ENCODE measurements at regions not wholly inside any gene's neighbourhood (a gene's known extent, or its start where the extent isn't known, plus 50 kb on each side); places are given as distances from the start of the nearest gene placed in this dataset.

- Histone ChIP-seq H3K9ac (ENCODE audit: low read depth, low read length, poor library complexity, severe bottlenecking) (no peak overlapping the region), H3K4me3 (ENCODE audit: low read length, poor library complexity, severe bottlenecking) (no peak overlapping the region), H4K20me1 (ENCODE audit: insufficient read depth, low read length, poor library complexity, severe bottlenecking) (no peaks in the 10 kb centered on the region), H3K27me3 (ENCODE audit: insufficient read depth, low read length, poor library complexity, severe bottlenecking) (no peaks in the 10 kb centered on the region), H3F3A (ENCODE audit: low read depth) (no peaks in the 10 kb centered on the region), H3K79me2 (ENCODE audit: insufficient read depth, low read length) (no peaks in the 10 kb centered on the region), H3K4me2 (ENCODE audit: low read depth, low read length, poor library complexity, severe bottlenecking) (no peak overlapping the region), H2AFZ (ENCODE audit: low read length) (no peak overlapping the region), H3K9me2 (replicated peaks; ENCODE audit: low read depth, low read length) (no peaks in the 10 kb centered on the region), H3K36me3 (ENCODE audit: insufficient read depth, low read length) (no peaks in the 10 kb centered on the region), H3K9me3 (ENCODE audit: insufficient read depth, low read depth, low read length) (no peaks in the 10 kb centered on the region), H3K4me1 (ENCODE audit: insufficient read depth, low read length, poor library complexity, severe bottlenecking) (no peaks in the 10 kb centered on the region)
- TF ChIP-seq EZH2phosphoT487 (IDR thresholded peaks at IDR 0.05; ENCODE audit: borderline replicate concordance) (no peak), CTCF (conservative IDR thresholded peaks at IDR 0.05; ENCODE audit: low read length) (no peak)
Observed at GRCh38 chr15:93319121-93319814, 230.3 kb upstream of the RGMA start.

GRCh38 chr15:93317772-93318171 is 228.8 kb upstream of the RGMA start:
- H3K27me3 ChIP-seq (ENCODE audit: insufficient read depth, low read length, poor library complexity, severe bottlenecking), result no peaks in the 10 kb centered on the region

DNA sequence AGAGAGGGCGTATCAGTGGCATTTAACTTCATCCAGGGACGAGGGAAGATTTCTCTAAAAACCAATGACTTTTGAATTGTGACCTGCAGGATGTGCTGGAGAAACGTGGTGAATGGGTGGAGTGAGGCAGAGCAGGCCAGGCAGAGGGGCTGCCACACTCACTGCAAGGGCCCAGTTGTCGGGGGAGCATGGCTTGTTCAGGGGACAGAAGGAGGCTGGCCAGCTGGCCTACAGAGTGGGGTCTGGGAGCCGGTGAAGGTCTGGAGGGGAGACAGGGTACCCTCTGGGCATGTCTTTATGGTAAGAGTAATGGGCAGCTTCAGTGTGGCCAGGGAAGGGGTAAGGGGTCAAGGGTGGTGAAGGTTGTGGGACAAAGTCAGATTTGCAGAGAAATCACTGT is 225.2 kb upstream of the RGMA start:
- Histone ChIP-seq H3K4me2 (ENCODE audit: low read depth, low read length, poor library complexity, severe bottlenecking) (no peak overlapping the region), H3K27me3 (ENCODE audit: insufficient read depth, low read length, poor library complexity, severe bottlenecking) (no peaks in the 10 kb centered on the region), H3K9me2 (replicated peaks; ENCODE audit: low read depth, low read length) (no peaks in the 10 kb centered on the region), H4K20me1 (ENCODE audit: insufficient read depth, low read length, poor library complexity, severe bottlenecking) (no peaks in the 10 kb centered on the region), H3F3A (ENCODE audit: low read depth) (no peaks in the 10 kb centered on the region), H3K9me3 (ENCODE audit: insufficient read depth, low read depth, low read length) (no peaks in the 10 kb centered on the region), H3K79me2 (ENCODE audit: insufficient read depth, low read length) (no peaks in the 10 kb centered on the region), H2AFZ (ENCODE audit: low read length) (no peak overlapping the region), H3K4me3 (ENCODE audit: low read length, poor library complexity, severe bottlenecking) (no peak overlapping the region), H3K9ac (ENCODE audit: low read depth, low read length, poor library complexity, severe bottlenecking) (no peak overlapping the region), H3K36me3 (ENCODE audit: insufficient read depth, low read length) (no peaks in the 10 kb centered on the region), H3K4me1 (ENCODE audit: insufficient read depth, low read length, poor library complexity, severe bottlenecking) (no peaks in the 10 kb centered on the region)
- no peak for TF ChIP-seq EZH2phosphoT487 (IDR thresholded peaks at IDR 0.05; ENCODE audit: borderline replicate concordance)
- TF ChIP-seq CTCF (conservative IDR thresholded peaks at IDR 0.05; ENCODE audit: low read length), result no peak

More at GRCh38 chr15:93317772-93318171, 228.8 kb upstream of the RGMA start:
- H3K4me1 ChIP-seq (ENCODE audit: insufficient read depth, low read length, poor library complexity, severe bottlenecking), result no peaks in the 10 kb centered on the region
- no peaks in the 10 kb centered on the region for H3K9me2 ChIP-seq (replicated peaks; ENCODE audit: low read depth, low read length)
- no peaks in the 10 kb centered on the region for H3K79me2 ChIP-seq (ENCODE audit: insufficient read depth, low read length)
- no peak overlapping the region for H2AFZ ChIP-seq (ENCODE audit: low read length)
- no peak overlapping the region for H3K4me3 ChIP-seq (ENCODE audit: low read length, poor library complexity, severe bottlenecking)
- no peak overlapping the region for H3K9ac ChIP-seq (ENCODE audit: low read depth, low read length, poor library complexity, severe bottlenecking)
- H3K4me2 ChIP-seq (ENCODE audit: low read depth, low read length, poor library complexity, severe bottlenecking), result no peak overlapping the region
- no peaks in the 10 kb centered on the region for H3K9me3 ChIP-seq (ENCODE audit: insufficient read depth, low read depth, low read length)
- no peaks in the 10 kb centered on the region for H3F3A ChIP-seq (ENCODE audit: low read depth)
- no peaks in the 10 kb centered on the region for H4K20me1 ChIP-seq (ENCODE audit: insufficient read depth, low read length, poor library complexity, severe bottlenecking)
- TF ChIP-seq EZH2phosphoT487 (IDR thresholded peaks at IDR 0.05; ENCODE audit: borderline replicate concordance) (no peak), CTCF (conservative IDR thresholded peaks at IDR 0.05; ENCODE audit: low read length) (no peak)
- no peaks in the 10 kb centered on the region for H3K36me3 ChIP-seq (ENCODE audit: insufficient read depth, low read length)

All from Loucy (cell line).